Neural progenitor cell (in vitro differentiated cells): ENCODE measurements at regions not wholly inside any gene's neighbourhood (a gene's known extent, or its start where the extent isn't known, plus 50 kb on each side); places are given as distances from the start of the nearest gene placed in this dataset.

Experiments used
- DNase-seq: peaks from one replicate; pipeline ENCODE4 v3.0.0-alpha.2; 2016; ENCODE audit warnings: low spot score
- H2AFZ ChIP-seq: fragments of 200-600 bp; sonication (generic); replicated peaks from 2 replicates; pipeline ENCODE4 v1.6.1; 2016; ENCODE audit warnings: antibody characterized with exemption
- H3F3A ChIP-seq: fragments of 200-600 bp; sonication (generic); 2 replicates; pipeline ENCODE4 v1.6.1; 2016; ENCODE audit warnings: antibody characterized with exemption, low read depth
- H3K27ac ChIP-seq: fragments of 200-600 bp; sonication (generic); 2 replicates; pipeline ENCODE4 v1.5.1; 2016; ENCODE audit warnings: mild to moderate bottlenecking
- H3K27me3 ChIP-seq: fragments of 200-600 bp; sonication (generic); 2 replicates; pipeline ENCODE4 v1.6.1; 2016; ENCODE audit warnings: mild to moderate bottlenecking, moderate library complexity
- H3K36me3 ChIP-seq: fragments of 200-600 bp; sonication (generic); 2 replicates; pipeline ENCODE4 v1.5.1; 2016
- H3K4me1 ChIP-seq: fragments of 200-600 bp; sonication (generic); 2 replicates; pipeline ENCODE4 v1.6.1; 2016; ENCODE audit warnings: mixed run types
- H3K4me2 ChIP-seq: fragments of 200-600 bp; sonication (generic); 2 replicates; pipeline ENCODE4 v1.6.1; 2016
- H3K4me3 ChIP-seq: fragments of 200-600 bp; sonication (generic); 2 replicates; pipeline ENCODE4 v1.5.1; 2016
- H3K79me2 ChIP-seq: fragments of 200-600 bp; sonication (generic); 2 replicates; pipeline ENCODE4 v1.6.1; 2016; ENCODE audit warnings: low read depth
- H3K9ac ChIP-seq: fragments of 200-600 bp; sonication (generic); 2 replicates; pipeline ENCODE4 v1.6.1; 2016
- H3K9me3 ChIP-seq: fragments of 200-600 bp; sonication (generic); 2 replicates; pipeline ENCODE4 v1.5.1; 2016; ENCODE audit warnings: low read depth
- H4K20me1 ChIP-seq: fragments of 200-600 bp; sonication (generic); 2 replicates; pipeline ENCODE4 v1.6.1; 2016; ENCODE audit warnings: low read depth
- H3K27ac Mint-ChIP-seq: 3 replicates; pipeline ENCODE4 v1.8.0; 2021; ENCODE audit warnings: mixed read lengths
- H3K27me3 Mint-ChIP-seq: 2 replicates; pipeline ENCODE4 v1.8.0; 2022; ENCODE audit warnings: low read depth, mild to moderate bottlenecking, inconsistent platforms, moderate library complexity, mixed read lengths; ENCODE audit not compliant: insufficient read depth
- H3K36me3 Mint-ChIP-seq: 3 replicates; pipeline ENCODE4 v1.8.0; 2021; ENCODE audit warnings: mixed read lengths
- H3K4me1 Mint-ChIP-seq: 3 replicates; pipeline ENCODE4 v1.8.0; 2021; ENCODE audit warnings: mixed read lengths
- H3K4me3 Mint-ChIP-seq: 3 replicates; pipeline ENCODE4 v1.8.0; 2021; ENCODE audit warnings: mild to moderate bottlenecking, moderate library complexity, mixed read lengths
- H3K9me3 Mint-ChIP-seq: 3 replicates; pipeline ENCODE4 v1.8.0; 2020; ENCODE audit warnings: mixed read lengths
- CTCF ChIP-seq: fragments of 200-600 bp; sonication (generic); IDR thresholded peaks from 2 replicates; pipeline ENCODE4 v1.5.1; 2017; ENCODE audit warnings: antibody characterized with exemption, mild to moderate bottlenecking
- EZH2 ChIP-seq: fragments of 200-600 bp; sonication (generic); IDR thresholded peaks from 2 replicates; pipeline ENCODE4 v1.6.1; 2017; ENCODE audit warnings: antibody characterized with exemption, mild to moderate bottlenecking, moderate library complexity
- EZH2phosphoT487 ChIP-seq: fragments of 200-600 bp; sonication (generic); IDR thresholded peaks from 2 replicates; pipeline ENCODE4 v1.6.1; 2017; ENCODE audit warnings: antibody characterized with exemption

GRCh38 chr10:130364631-130365411, 228.6 kb downstream of the GLRX3 start:
- Histone ChIP-seq H3F3A (no peaks in the 10 kb centered on the region), H3K79me2 (no peaks in the 10 kb centered on the region), H3K4me2 (no peak overlapping the region), H3K4me1 (no peaks in the 10 kb centered on the region), H3K9ac (no peak overlapping the region), H3K36me3 (no peaks in the 10 kb centered on the region), H3K4me3 (no peak overlapping the region), H3K9me3 (no peaks in the 10 kb centered on the region), H4K20me1 (no peaks in the 10 kb centered on the region), H3K27ac (no peak overlapping the region), H2AFZ (no peak overlapping the region), H3K27me3 (no peaks in the 10 kb centered on the region)
- Mint-ChIP-seq H3K4me1 (peaks cover 11% of the 10 kb centered on the region), H3K36me3 (no peaks in the 10 kb centered on the region), H3K27me3 (peaks cover 9% of the 10 kb centered on the region), H3K4me3 (no peak overlapping the region), H3K27ac (no peak overlapping the region), H3K9me3 (no peaks in the 10 kb centered on the region)
- no peak for DNase-seq
- TF ChIP-seq EZH2 (no peak), CTCF (no peak), EZH2phosphoT487 (no peak)

GRCh38 chr10:130368761-130369560, 232.8 kb downstream of the GLRX3 start:
- Histone ChIP-seq H3K4me1 (no peaks in the 10 kb centered on the region), H3K27me3 (no peaks in the 10 kb centered on the region), H2AFZ (no peak overlapping the region), H3K9me3 (no peaks in the 10 kb centered on the region), H4K20me1 (no peaks in the 10 kb centered on the region), H3K27ac (no peak overlapping the region), H3F3A (no peaks in the 10 kb centered on the region), H3K9ac (no peak overlapping the region), H3K36me3 (no peaks in the 10 kb centered on the region), H3K79me2 (no peaks in the 10 kb centered on the region), H3K4me2 (no peak overlapping the region), H3K4me3 (no peak overlapping the region)
- Mint-ChIP-seq H3K27me3 (peaks cover 9% of the 10 kb centered on the region), H3K9me3 (no peaks in the 10 kb centered on the region), H3K36me3 (no peaks in the 10 kb centered on the region), H3K27ac (no peak overlapping the region), H3K4me3 (no peak overlapping the region), H3K4me1 (peaks cover 7% of the 10 kb centered on the region)
- TF ChIP-seq CTCF (no peak), EZH2phosphoT487 (no peak), EZH2 (no peak)
- DNase-seq, result no peak

GRCh38 chr10:130369645-130370381, 233.6 kb downstream of the GLRX3 start:
- H3K36me3 Mint-ChIP-seq, result no peaks in the 10 kb centered on the region
- no peak overlapping the region for H3K4me2 ChIP-seq
- H3K9me3 Mint-ChIP-seq, result no peaks in the 10 kb centered on the region
- no peak overlapping the region for H3K27ac ChIP-seq
- H3K4me1 Mint-ChIP-seq, result peaks cover 7% of the 10 kb centered on the region
- H3K9ac ChIP-seq, result no peak overlapping the region
- TF ChIP-seq EZH2phosphoT487, result no peak
- no peak for TF ChIP-seq CTCF
- no peak for TF ChIP-seq EZH2
- no peaks in the 10 kb centered on the region for H3K36me3 ChIP-seq
- no peaks in the 10 kb centered on the region for H3K4me1 ChIP-seq
- H2AFZ ChIP-seq, result no peak overlapping the region
- H3K4me3 ChIP-seq, result no peak overlapping the region
- H4K20me1 ChIP-seq, result no peaks in the 10 kb centered on the region
- no peak overlapping the region for H3K27ac Mint-ChIP-seq
- H3K27me3 ChIP-seq, result no peaks in the 10 kb centered on the region
- no peak for DNase-seq
- H3K9me3 ChIP-seq, result no peaks in the 10 kb centered on the region
- H3F3A ChIP-seq, result no peaks in the 10 kb centered on the region
- H3K4me3 Mint-ChIP-seq, result no peak overlapping the region
- no peaks in the 10 kb centered on the region for H3K79me2 ChIP-seq
- H3K27me3 Mint-ChIP-seq, result peaks cover 9% of the 10 kb centered on the region
